Ishikawa (cell line): ENCODE measurements at regions not wholly inside any gene's neighbourhood (a gene's known extent, or its start where the extent isn't known, plus 50 kb on each side); places are given as distances from the start of the nearest gene placed in this dataset.

Source experiments
- CEBPB ChIP-seq: IDR thresholded peaks from 2 replicates; pipeline ENCODE4 v1.6.1; 2012
- EGR1 ChIP-seq: IDR thresholded peaks from 2 replicates; pipeline ENCODE4 v1.6.1; 2012
- EP300 ChIP-seq: IDR thresholded peaks from 2 replicates; pipeline ENCODE4 v1.6.1; 2012; ENCODE audit warnings: borderline replicate concordance
- FOXM1 ChIP-seq: IDR thresholded peaks from 2 replicates; pipeline ENCODE4 v1.6.1; 2012; ENCODE audit warnings: low read depth, borderline replicate concordance
- TAF1 ChIP-seq: IDR thresholded peaks from 2 replicates; pipeline ENCODE4 v1.6.1; 2012; ENCODE audit warnings: low read depth, mild to moderate bottlenecking
- TCF12 ChIP-seq: IDR thresholded peaks from 2 replicates; pipeline ENCODE4 v1.6.1; 2012; ENCODE audit warnings: low read depth
- YY1 ChIP-seq: IDR thresholded peaks from 2 replicates; pipeline ENCODE4 v1.6.1; 2012; ENCODE audit warnings: low read depth
- ZBTB7A ChIP-seq: IDR thresholded peaks from 2 replicates; pipeline ENCODE4 v1.6.1; 2012; ENCODE audit warnings: low read depth
- TF ChIP-seq, protein P1 (sequence below): IDR thresholded peaks from 2 replicates; pipeline ENCODE4 v1.6.1; 2012; ENCODE audit warnings: low read depth, mild to moderate bottlenecking
- TF ChIP-seq, protein P2 (sequence below): IDR thresholded peaks from 2 replicates; pipeline ENCODE4 v1.6.1; 2012
- TF ChIP-seq, protein P3 (sequence below): IDR thresholded peaks from 2 replicates; pipeline ENCODE4 v1.6.1; 2012

DNA sequence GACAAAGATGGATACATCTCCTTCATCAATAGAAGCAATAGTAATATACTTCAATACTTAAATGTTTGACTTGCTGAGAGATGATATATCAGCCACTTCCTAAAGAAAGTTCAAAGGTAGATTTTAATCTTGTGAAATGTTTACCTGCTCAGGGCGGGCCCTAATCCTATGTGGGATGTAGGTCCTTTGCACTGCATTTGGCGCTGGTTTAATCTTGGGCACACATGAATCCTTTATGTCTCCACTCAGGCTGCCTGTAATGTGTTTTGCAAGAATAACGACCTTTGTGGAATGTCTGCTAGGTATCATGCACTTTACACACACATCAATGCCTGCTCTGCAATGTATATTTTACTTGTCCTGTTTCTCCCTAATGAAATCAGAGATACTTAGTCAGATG is 368.7 kb downstream of the GBA3 start:
- TF ChIP-seq EP300: no peak
- no peak for TF ChIP-seq TAF1
- no peak for TF ChIP-seq ZBTB7A
- TF ChIP-seq CEBPB: no peak
- TF ChIP-seq, protein P1, sequence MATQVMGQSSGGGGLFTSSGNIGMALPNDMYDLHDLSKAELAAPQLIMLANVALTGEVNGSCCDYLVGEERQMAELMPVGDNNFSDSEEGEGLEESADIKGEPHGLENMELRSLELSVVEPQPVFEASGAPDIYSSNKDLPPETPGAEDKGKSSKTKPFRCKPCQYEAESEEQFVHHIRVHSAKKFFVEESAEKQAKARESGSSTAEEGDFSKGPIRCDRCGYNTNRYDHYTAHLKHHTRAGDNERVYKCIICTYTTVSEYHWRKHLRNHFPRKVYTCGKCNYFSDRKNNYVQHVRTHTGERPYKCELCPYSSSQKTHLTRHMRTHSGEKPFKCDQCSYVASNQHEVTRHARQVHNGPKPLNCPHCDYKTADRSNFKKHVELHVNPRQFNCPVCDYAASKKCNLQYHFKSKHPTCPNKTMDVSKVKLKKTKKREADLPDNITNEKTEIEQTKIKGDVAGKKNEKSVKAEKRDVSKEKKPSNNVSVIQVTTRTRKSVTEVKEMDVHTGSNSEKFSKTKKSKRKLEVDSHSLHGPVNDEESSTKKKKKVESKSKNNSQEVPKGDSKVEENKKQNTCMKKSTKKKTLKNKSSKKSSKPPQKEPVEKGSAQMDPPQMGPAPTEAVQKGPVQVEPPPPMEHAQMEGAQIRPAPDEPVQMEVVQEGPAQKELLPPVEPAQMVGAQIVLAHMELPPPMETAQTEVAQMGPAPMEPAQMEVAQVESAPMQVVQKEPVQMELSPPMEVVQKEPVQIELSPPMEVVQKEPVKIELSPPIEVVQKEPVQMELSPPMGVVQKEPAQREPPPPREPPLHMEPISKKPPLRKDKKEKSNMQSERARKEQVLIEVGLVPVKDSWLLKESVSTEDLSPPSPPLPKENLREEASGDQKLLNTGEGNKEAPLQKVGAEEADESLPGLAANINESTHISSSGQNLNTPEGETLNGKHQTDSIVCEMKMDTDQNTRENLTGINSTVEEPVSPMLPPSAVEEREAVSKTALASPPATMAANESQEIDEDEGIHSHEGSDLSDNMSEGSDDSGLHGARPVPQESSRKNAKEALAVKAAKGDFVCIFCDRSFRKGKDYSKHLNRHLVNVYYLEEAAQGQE: no peak
- TF ChIP-seq TCF12: no peak
- no peak for TF ChIP-seq EGR1
- TF ChIP-seq, protein P2, sequence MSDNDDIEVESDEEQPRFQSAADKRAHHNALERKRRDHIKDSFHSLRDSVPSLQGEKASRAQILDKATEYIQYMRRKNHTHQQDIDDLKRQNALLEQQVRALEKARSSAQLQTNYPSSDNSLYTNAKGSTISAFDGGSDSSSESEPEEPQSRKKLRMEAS: no peak
- TF ChIP-seq, protein P3, sequence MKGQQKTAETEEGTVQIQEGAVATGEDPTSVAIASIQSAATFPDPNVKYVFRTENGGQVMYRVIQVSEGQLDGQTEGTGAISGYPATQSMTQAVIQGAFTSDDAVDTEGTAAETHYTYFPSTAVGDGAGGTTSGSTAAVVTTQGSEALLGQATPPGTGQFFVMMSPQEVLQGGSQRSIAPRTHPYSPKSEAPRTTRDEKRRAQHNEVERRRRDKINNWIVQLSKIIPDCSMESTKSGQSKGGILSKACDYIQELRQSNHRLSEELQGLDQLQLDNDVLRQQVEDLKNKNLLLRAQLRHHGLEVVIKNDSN: no peak
- TF ChIP-seq YY1: no peak
- no peak for TF ChIP-seq FOXM1
